GM19328 (cell line): ENCODE measurements at regions not wholly inside any gene's neighbourhood (a gene's known extent, or its start where the extent isn't known, plus 50 kb on each side); places are given as distances from the start of the nearest gene placed in this dataset.
"Not testable (repeated sequence)": the region's sequence is repeated elsewhere in the genome, so short reads cannot be mapped to it uniquely, and the experiment has no call there.

Source experiments
- ATAC-seq: cut with Tn5 transposase; IDR thresholded peaks from one replicate; pipeline ENCODE4 v1.9.1; 2021; ENCODE audit warnings: mild to moderate bottlenecking, moderate library complexity; ENCODE audit not compliant: unreplicated experiment

- ATAC-seq, result no peak
Measured at GRCh38 chrX:104392350-104392749, 137.6 kb upstream of the ESX1 start.

- ATAC-seq, result no peak
Measured at GRCh38 chrX:104391906-104392305, 137.2 kb upstream of the ESX1 start.

- no peak for ATAC-seq
Measured at GRCh38 chrX:104376937-104377336, 122.2 kb upstream of the ESX1 start.

- ATAC-seq, result no peak
Measured at GRCh38 chrX:104372547-104372946, 117.8 kb upstream of the ESX1 start.

GRCh38 chrX:104370089-104370488 is 115.4 kb upstream of the ESX1 start:
- no peak for ATAC-seq

GRCh38 chrX:104360774-104361173 is 106.0 kb upstream of the ESX1 start:
- not testable (repeated sequence) for ATAC-seq

GRCh38 chrX:104359124-104359523 is 104.4 kb upstream of the ESX1 start:
- ATAC-seq, result no peak

- ATAC-seq, result no peak
Measured at GRCh38 chrX:104351173-104351769, 96.5 kb upstream of the ESX1 start.

GRCh38 chrX:104347860-104348259 is 93.1 kb upstream of the ESX1 start:
- ATAC-seq, result no peak

- peak; percentile 79 for ATAC-seq
Measured at GRCh38 chrX:104343428-104344129, 88.8 kb upstream of the ESX1 start.

GRCh38 chrX:104342065-104342464 is 87.3 kb upstream of the ESX1 start:
- ATAC-seq, result no peak

GRCh38 chrX:104335756-104336155 is 81.0 kb upstream of the ESX1 start:
- no peak for ATAC-seq

GRCh38 chrX:104334971-104335370 is 80.2 kb upstream of the ESX1 start:
- no peak for ATAC-seq

- ATAC-seq, result no peak
Measured at GRCh38 chrX:104330966-104331365, 76.2 kb upstream of the ESX1 start.

GRCh38 chrX:104329731-104330130 is 75.0 kb upstream of the ESX1 start:
- no peak for ATAC-seq

GRCh38 chrX:104325213-104325585 is 70.5 kb upstream of the ESX1 start:
- no peak for ATAC-seq

GRCh38 chrX:104324461-104325212 is 69.9 kb upstream of the ESX1 start:
- no peak for ATAC-seq

- ATAC-seq, result no peak
Measured at GRCh38 chrX:104319346-104319745, 64.6 kb upstream of the ESX1 start.

- no peak for ATAC-seq
Measured at GRCh38 chrX:104318330-104319009, 63.7 kb upstream of the ESX1 start.

GRCh38 chrX:104316739-104317138 is 62.0 kb upstream of the ESX1 start:
- no peak for ATAC-seq

GRCh38 chrX:104315555-104315954 is 60.8 kb upstream of the ESX1 start:
- ATAC-seq, result no peak
